Epithelial cell of proximal tubule (primary cell): ENCODE measurements at regions not wholly inside any gene's neighbourhood (a gene's known extent, or its start where the extent isn't known, plus 50 kb on each side); places are given as distances from the start of the nearest gene placed in this dataset.

Source experiments
- DNase-seq: peaks from one replicate; pipeline ENCODE4 v3.0.0-alpha.2; 2011; ENCODE audit warnings: low read depth
- H3K4me3 ChIP-seq: 2 replicates; pipeline ENCODE4 v1.5.1; 2011; ENCODE audit warnings: low read depth, mild to moderate bottlenecking, low read length
- TF ChIP-seq, protein P1 (sequence below): conservative IDR thresholded peaks from 2 replicates; pipeline ENCODE4 v1.5.1; 2012; ENCODE audit warnings: low read depth, mild to moderate bottlenecking, low read length

DNA sequence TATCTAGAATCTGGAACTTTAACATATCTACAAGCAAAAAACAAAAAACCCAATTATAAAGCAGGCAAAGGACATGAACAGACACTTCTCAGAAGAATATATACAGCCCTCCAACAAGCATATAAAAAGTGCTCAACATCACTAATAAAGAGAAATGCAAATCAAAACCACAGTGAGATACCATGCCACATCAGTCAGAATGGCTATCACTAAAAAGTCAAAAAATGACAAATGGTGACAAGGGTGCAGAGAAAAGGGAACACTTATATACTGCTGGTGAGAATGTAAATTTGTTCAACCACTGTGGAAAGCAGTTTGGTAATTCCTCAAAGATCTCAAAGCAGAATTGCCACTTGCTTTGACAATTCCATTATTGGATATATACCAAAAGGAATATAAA lies 215.0 kb upstream of the EYS start:
- H3K4me3 ChIP-seq: no peak overlapping the region
- DNase-seq: no peak
- TF ChIP-seq, protein P1, sequence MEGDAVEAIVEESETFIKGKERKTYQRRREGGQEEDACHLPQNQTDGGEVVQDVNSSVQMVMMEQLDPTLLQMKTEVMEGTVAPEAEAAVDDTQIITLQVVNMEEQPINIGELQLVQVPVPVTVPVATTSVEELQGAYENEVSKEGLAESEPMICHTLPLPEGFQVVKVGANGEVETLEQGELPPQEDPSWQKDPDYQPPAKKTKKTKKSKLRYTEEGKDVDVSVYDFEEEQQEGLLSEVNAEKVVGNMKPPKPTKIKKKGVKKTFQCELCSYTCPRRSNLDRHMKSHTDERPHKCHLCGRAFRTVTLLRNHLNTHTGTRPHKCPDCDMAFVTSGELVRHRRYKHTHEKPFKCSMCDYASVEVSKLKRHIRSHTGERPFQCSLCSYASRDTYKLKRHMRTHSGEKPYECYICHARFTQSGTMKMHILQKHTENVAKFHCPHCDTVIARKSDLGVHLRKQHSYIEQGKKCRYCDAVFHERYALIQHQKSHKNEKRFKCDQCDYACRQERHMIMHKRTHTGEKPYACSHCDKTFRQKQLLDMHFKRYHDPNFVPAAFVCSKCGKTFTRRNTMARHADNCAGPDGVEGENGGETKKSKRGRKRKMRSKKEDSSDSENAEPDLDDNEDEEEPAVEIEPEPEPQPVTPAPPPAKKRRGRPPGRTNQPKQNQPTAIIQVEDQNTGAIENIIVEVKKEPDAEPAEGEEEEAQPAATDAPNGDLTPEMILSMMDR: no peak

DNA sequence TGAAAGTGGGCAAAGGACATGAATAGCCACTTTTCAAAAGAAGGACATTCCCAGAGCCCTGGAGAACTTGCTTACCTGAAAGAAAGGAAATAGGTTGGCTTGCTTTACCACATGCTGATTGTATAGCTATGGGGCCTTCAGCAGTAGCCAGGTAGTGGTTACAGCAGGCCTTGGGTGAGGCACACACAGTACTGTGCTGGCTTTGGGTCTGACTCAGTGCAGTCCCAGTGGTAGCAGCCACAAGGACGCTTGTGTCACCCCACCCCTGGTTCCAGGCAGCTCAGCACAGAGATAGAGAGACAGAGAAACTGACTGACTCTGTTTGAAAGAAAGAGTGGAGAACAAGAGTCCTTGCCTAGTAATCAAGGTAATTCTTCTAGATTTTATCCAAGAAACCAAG lies 201.0 kb upstream of the EYS start:
- H3K4me3 ChIP-seq: no peak overlapping the region
- no peak for DNase-seq
- TF ChIP-seq, protein P1: no peak

DNA sequence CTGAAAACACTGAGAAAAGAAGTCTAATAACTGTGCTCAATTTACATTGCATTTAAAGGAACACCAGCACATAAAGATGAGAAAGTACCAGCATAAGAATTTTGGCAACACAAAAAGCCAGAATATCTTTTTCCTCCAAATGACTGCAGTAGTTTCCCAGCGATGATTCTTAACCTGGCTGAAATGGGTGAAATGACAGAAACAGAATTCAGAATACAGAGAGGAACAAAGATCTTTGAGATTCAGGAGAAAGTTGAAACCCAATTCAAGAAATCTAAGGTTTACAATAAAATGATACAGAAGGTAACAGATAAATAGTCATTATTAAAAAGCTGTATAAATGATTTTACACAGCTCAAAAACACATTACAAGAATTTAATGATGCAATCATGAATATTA lies 197.0 kb upstream of the EYS start:
- no peak for DNase-seq
- TF ChIP-seq, protein P1: no peak
- no peak overlapping the region for H3K4me3 ChIP-seq

DNA sequence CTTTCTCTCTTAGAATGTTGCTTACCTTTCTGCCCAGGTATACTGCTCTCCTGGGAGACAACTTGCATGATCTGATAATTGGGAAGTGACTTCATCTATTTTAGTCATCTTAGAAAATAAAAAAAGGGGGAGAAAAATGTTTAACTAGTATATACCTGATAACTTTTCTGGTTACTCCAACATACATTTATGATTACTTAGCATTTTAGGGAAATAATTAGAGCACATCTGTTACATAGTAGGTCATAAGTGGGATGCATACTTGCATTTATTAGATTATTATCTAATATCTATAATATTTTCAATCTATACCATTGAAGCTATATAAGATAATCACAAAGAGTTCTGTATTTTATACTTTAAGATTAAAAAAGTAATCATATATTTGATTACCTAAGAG lies 193.9 kb upstream of the EYS start:
- DNase-seq: no peak

DNA sequence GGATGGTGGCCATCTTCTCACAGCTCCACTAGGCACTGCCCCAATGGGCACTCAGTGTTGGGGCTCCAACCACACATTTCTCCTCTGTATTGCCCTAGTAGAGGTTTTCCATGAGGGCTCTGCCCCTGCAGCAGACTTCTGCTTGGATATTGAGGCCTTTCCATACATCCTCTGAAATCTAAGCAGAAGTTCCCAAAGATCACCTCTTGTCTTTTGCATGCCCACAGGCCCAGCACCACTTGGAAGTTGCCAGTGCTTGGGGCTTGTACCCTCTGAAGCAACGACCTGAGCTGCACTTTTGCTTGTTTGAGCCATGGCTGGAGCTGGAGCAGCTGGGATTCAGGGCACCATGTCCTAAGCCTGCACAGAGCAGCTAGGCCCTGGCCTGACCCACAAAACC lies 189.1 kb upstream of the EYS start:
- TF ChIP-seq, protein P1: no peak
- H3K4me3 ChIP-seq: no peak overlapping the region
- DNase-seq: no peak

More for the DNA sequence above, 193.9 kb upstream of the EYS start:
- H3K4me3 ChIP-seq: no peak overlapping the region
- TF ChIP-seq, protein P1: no peak

DNA sequence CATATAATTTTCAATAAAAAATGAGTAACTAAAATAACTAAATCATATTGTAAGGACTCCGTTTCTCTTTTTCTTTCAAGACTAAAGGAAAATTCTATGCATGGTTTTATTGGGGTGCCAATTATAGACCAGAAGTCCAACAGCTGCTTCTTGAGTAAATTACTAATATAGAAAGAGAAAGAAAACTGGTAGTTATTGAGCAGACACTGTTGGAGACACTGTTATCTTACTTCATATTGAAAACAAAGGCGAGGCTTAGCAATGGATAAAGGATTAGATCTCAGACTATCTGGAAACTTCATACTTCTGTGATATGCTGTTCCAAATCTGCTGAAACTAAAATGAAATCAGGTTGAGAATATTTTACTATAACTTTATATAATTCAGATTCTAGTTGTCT lies 169.6 kb upstream of the EYS start:
- TF ChIP-seq, protein P1: no peak
- no peak for DNase-seq

DNA sequence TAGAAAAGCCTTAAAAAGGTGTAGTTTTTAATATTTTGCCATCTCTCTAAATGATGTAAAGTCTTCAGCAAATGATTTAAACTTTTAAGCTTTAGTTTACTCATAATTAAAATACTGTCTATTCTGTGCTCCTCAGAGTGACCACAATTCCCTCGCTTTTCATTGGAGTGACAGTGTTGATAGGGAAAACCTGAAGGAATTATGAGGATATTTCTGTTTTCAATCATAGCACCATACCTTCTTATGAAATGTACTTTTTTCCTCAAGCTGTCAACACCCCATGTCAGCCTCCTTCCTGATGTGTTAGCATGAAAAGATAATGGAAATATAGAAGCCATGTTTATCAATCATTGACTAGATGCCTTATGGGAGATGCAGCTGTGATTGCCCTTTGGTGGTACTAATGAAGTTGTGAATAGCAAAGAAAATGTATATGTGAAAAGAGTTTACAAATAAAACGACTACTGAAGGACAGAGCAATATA lies 145.4 kb upstream of the EYS start:
- H3K4me3 ChIP-seq: no peak overlapping the region
- TF ChIP-seq, protein P1: no peak
- no peak for DNase-seq

More for the DNA sequence above, 169.6 kb upstream of the EYS start:
- H3K4me3 ChIP-seq: no peak overlapping the region
